B cell (primary cell): ENCODE measurements at regions not wholly inside any gene's neighbourhood (a gene's known extent, or its start where the extent isn't known, plus 50 kb on each side); places are given as distances from the start of the nearest gene placed in this dataset.

Experiments
- ATAC-seq: fragments of 200-7000 bp; cut with Tn5 transposase; one replicate; pipeline ENCODE4 v1.10.0; 2021; ENCODE audit warnings: low read depth, mild to moderate bottlenecking, moderate number of reproducible peaks, moderate library complexity
- CTCF ChIA-PET: fragments of 350-600 bp; sonication (Branson Sonifier 250); formaldehyde crosslinking; loops from one replicate; lab custom pipeline; 2021; ENCODE audit warnings: antibody characterized with exemption, inconsistent platforms; lab: Charles Lee
- POLR2A ChIA-PET: fragments of 350-600 bp; sonication (Branson Sonifier 250); formaldehyde crosslinking; loops from one replicate; lab custom pipeline; 2021; ENCODE audit warnings: antibody characterized with exemption; lab: Charles Lee
- DNase-seq: peaks from one replicate; pipeline ENCODE4 v3.0.0; 2013
- H2AFZ ChIP-seq: 2 replicates; pipeline ENCODE4 v1.6.1; 2012; ENCODE audit warnings: mild to moderate bottlenecking, low read depth, low read length; ENCODE audit not compliant: insufficient read depth, poor library complexity, severe bottlenecking
- H3K27ac ChIP-seq, 2 donors: 1 replicate in 1 of 2; 2 replicates in 1 of 2; pipeline ENCODE4 v1.5.1; 2012 to 2013; ENCODE audit warnings: low read length in 2 of 2, mild to moderate bottlenecking in 2 of 2, moderate library complexity in 1 of 2
- H3K27me3 ChIP-seq, 4 experiments: fragments of 200-600 bp in 1 of 4; sonication (generic) in 1 of 4; replicated peaks in 1 of 4; 1 replicate in 2 of 4; 2 replicates in 2 of 4; pipeline versions ENCODE4 v1.6.1 to v1.7.0; 2013 to 2016; ENCODE audit warnings: low read length in 3 of 4, mild to moderate bottlenecking in 2 of 4, mixed read lengths in 1 of 4, moderate library complexity in 1 of 4; ENCODE audit not compliant: insufficient read depth in 4 of 4, control insufficient read depth in 3 of 4; ENCODE audit errors: control extremely low read depth in 1 of 4
- H3K36me3 ChIP-seq, 2 experiments: replicated peaks in 1 of 2; 1 replicate in 1 of 2; 2 replicates in 1 of 2; pipeline versions ENCODE4 v1.6.1 to v1.7.1; 2013; ENCODE audit warnings: low read length in 1 of 2; ENCODE audit not compliant: insufficient read depth in 2 of 2, control insufficient read depth in 1 of 2; ENCODE audit errors: control extremely low read depth in 1 of 2, extremely low read depth in 1 of 2
- H3K4me1 ChIP-seq, 2 donors: fragments of 200-600 bp in 1 of 2; sonication (generic) in 1 of 2; 1 replicate in 1 of 2; 2 replicates in 1 of 2; pipeline versions ENCODE4 v1.5.1 to v1.6.1; 2013 to 2017; ENCODE audit warnings: low read length in 2 of 2; ENCODE audit not compliant: control insufficient read depth in 2 of 2, insufficient read depth in 2 of 2
- H3K4me2 ChIP-seq: replicated peaks from 2 replicates; pipeline ENCODE3; 2012; ENCODE audit warnings: mild to moderate bottlenecking, low read depth, low read length; ENCODE audit not compliant: poor library complexity, severe bottlenecking
- H3K4me3 ChIP-seq, 5 experiments: fragments of 200-600 bp in 1 of 5; sonication (generic) in 1 of 5; 1 replicate in 3 of 5; 2 replicates in 2 of 5; pipeline versions ENCODE4 v1.5.1 to v1.7.0; 2011 to 2016; ENCODE audit warnings: low read length in 4 of 5, mild to moderate bottlenecking in 4 of 5, low read depth in 2 of 5, control low read depth in 1 of 5, moderate library complexity in 1 of 5; ENCODE audit not compliant: insufficient read depth in 1 of 5; ENCODE audit errors: control extremely low read depth in 1 of 5, extremely low read depth in 1 of 5
- H3K79me2 ChIP-seq: fragments of 200-600 bp; sonication (generic); one replicate; pipeline ENCODE4 v1.6.0; 2016; ENCODE audit warnings: low read length; ENCODE audit not compliant: control insufficient read depth, insufficient read depth
- H3K9ac ChIP-seq: fragments of 200-600 bp; sonication (generic); 2 replicates; pipeline ENCODE4 v1.6.1; 2017; ENCODE audit warnings: mild to moderate bottlenecking, low read length, moderate library complexity
- H3K9me3 ChIP-seq, 3 donors: one replicate each; pipeline versions ENCODE4 v1.6.1 to v1.7.1; 2013; ENCODE audit warnings: low read length in 2 of 3; ENCODE audit not compliant: control insufficient read depth in 2 of 3, insufficient read depth in 1 of 3; ENCODE audit errors: control extremely low read depth in 1 of 3
- H4K20me1 ChIP-seq: 2 replicates; pipeline ENCODE4 v1.6.0; 2012; ENCODE audit warnings: mild to moderate bottlenecking, low read length; ENCODE audit not compliant: insufficient read depth, control insufficient read depth, poor library complexity, severe bottlenecking
- H3K27ac Mint-ChIP-seq: one replicate; pipeline ENCODE4 v1.8.0; 2021; ENCODE audit warnings: mixed read lengths
- H3K27me3 Mint-ChIP-seq: one replicate; pipeline ENCODE4 v1.8.0; 2021; ENCODE audit warnings: mixed read lengths
- H3K4me1 Mint-ChIP-seq: one replicate; pipeline ENCODE4 v1.8.0; 2021; ENCODE audit warnings: mixed read lengths
- H3K4me3 Mint-ChIP-seq: one replicate; pipeline ENCODE4 v1.8.0; 2021; ENCODE audit warnings: mixed read lengths
- H3K9me3 Mint-ChIP-seq: one replicate; pipeline ENCODE4 v1.8.0; 2022; ENCODE audit warnings: mixed read lengths; ENCODE audit not compliant: insufficient read depth
- EZH2 ChIP-seq: IDR thresholded peaks from 2 replicates; pipeline ENCODE4 v1.6.1; 2012; ENCODE audit warnings: borderline replicate concordance, low read depth, mild to moderate bottlenecking, moderate library complexity, low read length; ENCODE audit not compliant: insufficient read depth, poor library complexity, severe bottlenecking
- WGBS: methylation state at CpG from one replicate; pipeline ENCODE4 v1.1.5; 2013; ENCODE audit warnings: missing lambda C conversion rate; ENCODE audit not compliant: insufficient coverage; 5-methylcytosine and 5-hydroxymethylcytosine counted together
- intact Hi-C: fragments of 100-400 bp; cut with micrococcal nuclease; formaldehyde crosslinking; loops from one replicate; pipeline ENCODE4 v1.10.0; 2022
- TF ChIP-seq, protein P1 (sequence below): fragments of 200-600 bp; IDR thresholded peaks from one replicate; pipeline ENCODE4 v1.8.0; 2022; ENCODE audit warnings: antibody characterized with exemption, mild to moderate bottlenecking

DNA sequence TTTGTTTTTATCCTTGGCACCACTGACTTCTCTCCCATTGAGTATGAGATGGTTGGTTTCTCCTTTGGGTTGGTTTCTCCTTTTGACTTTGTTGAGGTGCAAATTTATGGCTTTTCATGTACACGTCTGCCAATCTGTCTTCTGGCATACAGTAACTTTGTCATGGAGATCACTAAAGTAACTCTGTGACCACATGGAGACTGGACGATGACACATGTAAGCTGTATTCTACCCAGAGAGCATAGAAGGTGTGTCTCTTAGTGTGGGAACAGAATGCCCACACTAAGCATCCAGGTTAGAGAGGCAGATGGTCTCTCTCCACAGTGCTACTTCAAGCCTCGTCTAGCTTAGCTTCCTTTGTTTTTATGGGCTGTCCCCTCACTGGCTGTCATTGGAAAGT lies 897.5 kb downstream of the SUCLG1 start:
- H3K4me3 ChIP-seq = no peak overlapping the region
- DNase-seq (no peak), ATAC-seq (no peak)
- H3K9ac ChIP-seq = no peak overlapping the region
- H3K79me2 ChIP-seq = no peaks in the 10 kb centered on the region
- no peaks in the 10 kb centered on the region for H3K27me3 ChIP-seq
- Mint-ChIP-seq H3K4me1 (no peaks in the 10 kb centered on the region), H3K27me3 (no peaks in the 10 kb centered on the region), H3K9me3 (peaks cover 6% of the 10 kb centered on the region), H3K4me3 (no peak overlapping the region), H3K27ac (no peak overlapping the region)
- intact Hi-C loops = no loop called here
- H3K4me2 ChIP-seq = no peak overlapping the region
- H3K9me3 ChIP-seq = peaks cover 0 to 8% (median 0%) of the 10 kb centered on the region in 3 donors
- ChIA-PET POLR2A (no interaction called here), CTCF (no interaction called here)
- H3K36me3 ChIP-seq = no peaks in the 10 kb centered on the region
- no peaks in the 10 kb centered on the region for H4K20me1 ChIP-seq
- H3K4me1 ChIP-seq = no peaks in the 10 kb centered on the region
- WGBS = 89% methylated on average over 3 of the region's 3 CpGs
- no peak overlapping the region for H2AFZ ChIP-seq
- no peak overlapping the region for H3K27ac ChIP-seq
- TF ChIP-seq EZH2 = no peak
- TF ChIP-seq, protein P1, sequence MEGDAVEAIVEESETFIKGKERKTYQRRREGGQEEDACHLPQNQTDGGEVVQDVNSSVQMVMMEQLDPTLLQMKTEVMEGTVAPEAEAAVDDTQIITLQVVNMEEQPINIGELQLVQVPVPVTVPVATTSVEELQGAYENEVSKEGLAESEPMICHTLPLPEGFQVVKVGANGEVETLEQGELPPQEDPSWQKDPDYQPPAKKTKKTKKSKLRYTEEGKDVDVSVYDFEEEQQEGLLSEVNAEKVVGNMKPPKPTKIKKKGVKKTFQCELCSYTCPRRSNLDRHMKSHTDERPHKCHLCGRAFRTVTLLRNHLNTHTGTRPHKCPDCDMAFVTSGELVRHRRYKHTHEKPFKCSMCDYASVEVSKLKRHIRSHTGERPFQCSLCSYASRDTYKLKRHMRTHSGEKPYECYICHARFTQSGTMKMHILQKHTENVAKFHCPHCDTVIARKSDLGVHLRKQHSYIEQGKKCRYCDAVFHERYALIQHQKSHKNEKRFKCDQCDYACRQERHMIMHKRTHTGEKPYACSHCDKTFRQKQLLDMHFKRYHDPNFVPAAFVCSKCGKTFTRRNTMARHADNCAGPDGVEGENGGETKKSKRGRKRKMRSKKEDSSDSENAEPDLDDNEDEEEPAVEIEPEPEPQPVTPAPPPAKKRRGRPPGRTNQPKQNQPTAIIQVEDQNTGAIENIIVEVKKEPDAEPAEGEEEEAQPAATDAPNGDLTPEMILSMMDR = no peak

- peaks cover 2% of the 10 kb centered on the region for H3K9me3 Mint-ChIP-seq
- no peak for TF ChIP-seq EZH2
- TF ChIP-seq, protein P1 = no peak
- WGBS = no CpG with 5 or more reads among the region's 2 CpGs
Observed at GRCh38 chr2:83536556-83536955, 922.5 kb downstream of the SUCLG1 start.

More at GRCh38 chr2:83536556-83536955, 922.5 kb downstream of the SUCLG1 start:
- Histone ChIP-seq H2AFZ (no peak overlapping the region), H4K20me1 (no peaks in the 10 kb centered on the region), H3K27me3 (no peaks in the 10 kb centered on the region), H3K9me3 (no peaks in the 10 kb centered on the region), H3K36me3 (no peaks in the 10 kb centered on the region), H3K9ac (no peak overlapping the region), H3K79me2 (no peaks in the 10 kb centered on the region), H3K4me3 (no peak overlapping the region), H3K27ac (no peak overlapping the region), H3K4me2 (no peak overlapping the region), H3K4me1 (no peaks in the 10 kb centered on the region)
- Mint-ChIP-seq H3K4me3 (no peak overlapping the region), H3K27ac (no peak overlapping the region), H3K27me3 (no peaks in the 10 kb centered on the region), H3K4me1 (no peaks in the 10 kb centered on the region)
- CTCF ChIA-PET = no interaction called here
- DNase-seq (no peak), ATAC-seq (no peak)
- POLR2A ChIA-PET = no interaction called here
- intact Hi-C loops = no loop called here
